GM23338 (cell line): ENCODE measurements at regions not wholly inside any gene's neighbourhood (a gene's known extent, or its start where the extent isn't known, plus 50 kb on each side); places are given as distances from the start of the nearest gene placed in this dataset.
A peak's percentile ranks its signal among the peaks of the same experiment; 100 is the strongest.

Experiments
- ATAC-seq: fragments of 200-7000 bp; cut with Tn5 transposase; 3 replicates; pipeline ENCODE4 v1.9.1; 2020
- DNase-seq: peaks from one replicate; pipeline ENCODE4 v3.0.0-alpha.2; 2015; ENCODE audit warnings: low spot score
- H2AFZ ChIP-seq: fragments of 200-600 bp; sonication (generic); 2 replicates; pipeline ENCODE4 v1.8.0; 2016; ENCODE audit warnings: antibody characterized with exemption, mild to moderate bottlenecking, moderate library complexity
- H3F3A ChIP-seq: fragments of 200-600 bp; sonication (generic); replicated peaks from 2 replicates; pipeline ENCODE4 v1.8.0; 2017; ENCODE audit warnings: antibody characterized with exemption, mixed run types, low read depth
- H3K27ac ChIP-seq: fragments of 200-600 bp; sonication (generic); 2 replicates; pipeline ENCODE4 v1.6.1; 2016; ENCODE audit warnings: low read depth
- H3K27me3 ChIP-seq: fragments of 200-600 bp; sonication (generic); 2 replicates; pipeline ENCODE4 v1.8.0; 2016; ENCODE audit warnings: mild to moderate bottlenecking, mixed run types, moderate library complexity; ENCODE audit not compliant: insufficient read depth
- H3K36me3 ChIP-seq: fragments of 200-600 bp; sonication (generic); 2 replicates; pipeline ENCODE4 v1.8.0; 2016; ENCODE audit warnings: mild to moderate bottlenecking; ENCODE audit not compliant: insufficient read depth
- H3K4me1 ChIP-seq: fragments of 200-600 bp; sonication (generic); 2 replicates; pipeline ENCODE4 v1.8.0; 2016; ENCODE audit warnings: mild to moderate bottlenecking, moderate library complexity; ENCODE audit not compliant: insufficient read depth
- H3K4me2 ChIP-seq: fragments of 200-600 bp; sonication (generic); 2 replicates; pipeline ENCODE4 v1.7.1; 2017; ENCODE audit warnings: mixed run types
- H3K4me3 ChIP-seq: fragments of 200-600 bp; sonication (generic); 2 replicates; pipeline ENCODE4 v1.6.1; 2016; ENCODE audit warnings: mixed run types
- H3K79me2 ChIP-seq: fragments of 200-600 bp; sonication (generic); replicated peaks from 2 replicates; pipeline ENCODE4 v1.8.0; 2017; ENCODE audit warnings: mild to moderate bottlenecking; ENCODE audit not compliant: insufficient read depth
- H3K9me2 ChIP-seq: fragments of 200-600 bp; sonication (generic); 2 replicates; pipeline ENCODE4 v1.8.0; 2017; ENCODE audit not compliant: insufficient read depth
- H4K20me1 ChIP-seq: fragments of 200-600 bp; sonication (generic); replicated peaks from 2 replicates; pipeline ENCODE4 v1.8.0; 2017; ENCODE audit warnings: mild to moderate bottlenecking; ENCODE audit not compliant: insufficient read depth
- H3K27ac Mint-ChIP-seq: 2 replicates; pipeline ENCODE4 v1.8.0; 2020; ENCODE audit warnings: inconsistent platforms, mild to moderate bottlenecking, moderate library complexity, mixed read lengths
- H3K27me3 Mint-ChIP-seq: 3 replicates; pipeline ENCODE4 v1.8.0; 2022; ENCODE audit warnings: low read depth, mild to moderate bottlenecking, moderate library complexity, mixed read lengths, inconsistent platforms; ENCODE audit not compliant: insufficient read depth, poor library complexity
- H3K36me3 Mint-ChIP-seq: 3 replicates; pipeline ENCODE4 v1.8.0; 2021; ENCODE audit warnings: low read depth, mild to moderate bottlenecking, inconsistent platforms, moderate library complexity, mixed read lengths
- H3K4me1 Mint-ChIP-seq: 3 replicates; pipeline ENCODE4 v1.8.0; 2020; ENCODE audit warnings: mild to moderate bottlenecking, inconsistent platforms, mixed read lengths
- H3K4me3 Mint-ChIP-seq: 3 replicates; pipeline ENCODE4 v1.8.0; 2021; ENCODE audit warnings: moderate library complexity, mild to moderate bottlenecking, inconsistent platforms, mixed read lengths
- H3K9me3 Mint-ChIP-seq: 3 replicates; pipeline ENCODE4 v1.8.0; 2020; ENCODE audit warnings: moderate library complexity, mild to moderate bottlenecking, inconsistent platforms, mixed read lengths
- CREB1 ChIP-seq: fragments of 250-450 bp; sonication (Bioruptor Pico); IDR thresholded peaks from 2 replicates; pipeline ENCODE4 v1.5.0; 2020; ENCODE audit warnings: low read depth, mild to moderate bottlenecking, moderate library complexity
- EZH2 ChIP-seq: fragments of 200-600 bp; sonication (generic); IDR thresholded peaks from one replicate; pipeline ENCODE4 v1.8.0; 2017; ENCODE audit warnings: antibody characterized with exemption, mild to moderate bottlenecking, low read depth; ENCODE audit not compliant: unreplicated experiment
- EZH2phosphoT487 ChIP-seq: fragments of 200-600 bp; sonication (generic); IDR thresholded peaks from one replicate; pipeline ENCODE4 v1.8.1; 2018; ENCODE audit warnings: antibody characterized with exemption; ENCODE audit not compliant: unreplicated experiment
- NANOG ChIP-seq: IDR thresholded peaks from 2 replicates; pipeline ENCODE4 v1.6.1; 2016; ENCODE audit warnings: antibody characterized with exemption, borderline replicate concordance
- POLR2AphosphoS5 ChIP-seq: IDR thresholded peaks from 2 replicates; pipeline ENCODE4 v1.6.1; 2016; ENCODE audit warnings: antibody characterized with exemption, low read depth
- ZNF114 ChIP-seq: fragments of 250-450 bp; sonication (Bioruptor Pico); IDR thresholded peaks from 2 replicates; pipeline ENCODE4 v1.5.0; 2020; ENCODE audit warnings: mild to moderate bottlenecking, moderate library complexity
- ZNF462 ChIP-seq: fragments of 250-450 bp; sonication (Bioruptor Pico); IDR thresholded peaks from 2 replicates; pipeline ENCODE4 v1.5.0; 2020; ENCODE audit warnings: mild to moderate bottlenecking, moderate library complexity

- peak; percentile 79 for ATAC-seq
- Mint-ChIP-seq H3K4me3 (no peak overlapping the region), H3K9me3 (no peaks in the 10 kb centered on the region), H3K27me3 (peaks cover 4% of the 10 kb centered on the region), H3K36me3 (no peaks in the 10 kb centered on the region), H3K4me1 (no peaks in the 10 kb centered on the region), H3K27ac (no peak overlapping the region)
- no peaks in the 10 kb centered on the region; the same call in 1 of the 2 replicates for H4K20me1 ChIP-seq
- H3K4me3 ChIP-seq = no peak overlapping the region
- no peaks in the 10 kb centered on the region for H3K27me3 ChIP-seq
- TF ChIP-seq EZH2phosphoT487 (no peak), ZNF462 (CRISPR knock-in tag) (no peak), NANOG (no peak), ZNF114 (CRISPR knock-in tag) (no peak)
- no peaks in the 10 kb centered on the region for H3K4me1 ChIP-seq
- no peaks in the 10 kb centered on the region for H3K9me2 ChIP-seq
- H3F3A ChIP-seq = no peaks in the 10 kb centered on the region
- H3K27ac ChIP-seq = no peak overlapping the region
- no peaks in the 10 kb centered on the region for H3K36me3 ChIP-seq
- H3K79me2 ChIP-seq = no peaks in the 10 kb centered on the region
- peak; percentile 12 for DNase-seq
- no peak overlapping the region for H3K4me2 ChIP-seq
- peak overlapping the region; percentile 57; the same call in 1 of the 2 replicates for H2AFZ ChIP-seq
These were observed 125.4 kb downstream of the CAND1 start for GRCh38 chr12:67394550-67394949.

GRCh38 chr12:67400742-67401141 is 131.6 kb downstream of the CAND1 start:
- H3K4me3 Mint-ChIP-seq = no peak overlapping the region
- no peaks in the 10 kb centered on the region for H3K4me1 Mint-ChIP-seq
- H3K27ac ChIP-seq = no peak overlapping the region
- H4K20me1 ChIP-seq = no peaks in the 10 kb centered on the region; the same call in 1 of the 2 replicates
- no peak overlapping the region for H3K4me3 ChIP-seq
- no peaks in the 10 kb centered on the region for H3K9me2 ChIP-seq
- no peaks in the 10 kb centered on the region for H3K79me2 ChIP-seq
- no peaks in the 10 kb centered on the region for H3F3A ChIP-seq
- no peaks in the 10 kb centered on the region for H3K36me3 ChIP-seq
- no peak overlapping the region for H3K4me2 ChIP-seq
- no peak for ATAC-seq
- H3K27me3 Mint-ChIP-seq = no peaks in the 10 kb centered on the region
- H3K27ac Mint-ChIP-seq = no peak overlapping the region
- H2AFZ ChIP-seq = no peak overlapping the region
- peaks cover 3% of the 10 kb centered on the region; the same call in 2 of the 3 replicates for H3K36me3 Mint-ChIP-seq
- no peaks in the 10 kb centered on the region for H3K27me3 ChIP-seq
- H3K9me3 Mint-ChIP-seq = peaks cover 8% of the 10 kb centered on the region; the same call in 2 of the 3 replicates
- no peaks in the 10 kb centered on the region for H3K4me1 ChIP-seq
- DNase-seq = no peak
- TF ChIP-seq POLR2AphosphoS5 = no peak
- no peak for TF ChIP-seq EZH2
- no peak for TF ChIP-seq ZNF462 (CRISPR knock-in tag)
- no peak for TF ChIP-seq ZNF114 (CRISPR knock-in tag)
- TF ChIP-seq CREB1 (CRISPR knock-in tag) = no peak
